ENCODE measurements at regions not wholly inside any gene's neighbourhood (a gene's known extent, or its start where the extent isn't known, plus 50 kb on each side); places are given as distances from the start of the nearest gene placed in this dataset.

DNA sequence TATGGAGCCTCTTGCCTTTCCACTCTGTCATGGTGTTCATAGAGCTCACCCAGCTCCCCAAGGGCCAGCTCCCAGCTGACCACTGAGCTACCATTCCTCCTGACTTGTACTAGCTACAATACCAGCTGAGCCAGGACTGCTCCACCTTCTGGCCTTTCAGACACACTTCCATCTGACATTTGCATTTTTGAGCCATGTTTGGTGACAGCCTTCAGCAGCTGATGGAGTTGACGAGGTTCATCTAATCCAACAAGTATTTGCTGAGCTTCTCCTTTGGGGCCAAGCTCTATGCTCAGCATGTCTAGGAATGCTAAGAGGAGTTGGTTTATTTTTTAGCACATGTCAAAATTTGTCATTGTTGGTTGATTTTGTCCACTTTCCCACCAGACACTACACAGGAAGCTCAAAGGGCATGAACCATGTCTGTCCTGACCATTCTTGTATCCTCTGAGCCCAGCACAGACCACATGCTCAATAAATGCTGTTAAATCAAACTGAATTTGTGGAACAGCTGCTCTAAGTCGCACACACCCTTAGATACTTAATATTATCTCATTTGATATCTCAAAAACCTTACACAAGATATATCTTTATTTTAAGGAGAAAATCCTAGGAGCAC lies 142.6 kb upstream of the PPARGC1A start:
- no peak for TF ChIP-seq GATA1 (IDR thresholded peaks at IDR 0.05; ENCODE audit: low read depth, low read length)
- TF ChIP-seq POLR2A (IDR thresholded peaks at IDR 0.05; ENCODE audit: low read length), result no peak
- DNase-seq, result peak in 1 of 2 experiments; percentile 0

DNA sequence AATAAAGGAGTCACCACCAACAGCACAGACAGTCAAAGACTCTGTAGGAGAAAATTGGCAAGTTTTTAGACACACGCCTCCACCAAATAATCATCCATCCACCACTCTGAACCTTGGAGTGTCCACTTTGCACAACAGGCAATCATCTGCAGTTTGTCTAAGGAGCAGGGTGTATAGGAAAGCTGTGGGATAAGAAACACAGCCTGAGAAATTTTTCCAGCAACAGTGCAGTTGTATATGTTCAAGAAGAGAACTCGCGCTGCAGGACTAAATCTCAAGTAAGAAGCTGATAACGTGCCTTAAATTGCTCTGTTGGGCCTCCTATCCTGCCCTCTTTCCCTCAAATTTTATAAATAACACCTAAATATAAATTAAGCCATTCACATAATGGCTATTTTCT lies 136.7 kb upstream of the PPARGC1A start:
- no peak for DNase-seq
- no peak for TF ChIP-seq GATA1 (IDR thresholded peaks at IDR 0.05; ENCODE audit: low read depth, low read length)
- TF ChIP-seq POLR2A (IDR thresholded peaks at IDR 0.05; ENCODE audit: low read length), result no peak

DNA sequence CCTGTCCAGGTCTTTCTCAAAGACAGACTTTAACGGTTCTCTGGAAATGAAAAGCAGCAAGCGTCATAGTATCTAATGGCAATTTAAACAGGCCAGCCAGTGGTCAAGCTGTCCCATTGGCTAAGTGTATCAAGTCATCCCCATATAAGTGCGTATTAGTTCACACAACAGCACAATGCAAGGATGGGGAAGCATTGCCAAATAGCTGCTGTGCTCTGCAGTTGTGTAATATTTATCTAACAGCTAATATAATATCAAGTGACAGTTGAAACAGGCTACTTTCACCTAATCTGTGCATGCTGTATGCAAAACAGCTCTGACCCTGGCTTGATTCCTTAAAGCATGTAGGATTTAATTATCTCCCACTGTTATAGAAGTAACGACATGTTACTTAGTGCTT lies 134.8 kb upstream of the PPARGC1A start:
- TF ChIP-seq GATA1 (IDR thresholded peaks at IDR 0.05; ENCODE audit: low read depth, low read length), result no peak
- TF ChIP-seq POLR2A (IDR thresholded peaks at IDR 0.05; ENCODE audit: low read length), result no peak
- DNase-seq, result no peak

DNA sequence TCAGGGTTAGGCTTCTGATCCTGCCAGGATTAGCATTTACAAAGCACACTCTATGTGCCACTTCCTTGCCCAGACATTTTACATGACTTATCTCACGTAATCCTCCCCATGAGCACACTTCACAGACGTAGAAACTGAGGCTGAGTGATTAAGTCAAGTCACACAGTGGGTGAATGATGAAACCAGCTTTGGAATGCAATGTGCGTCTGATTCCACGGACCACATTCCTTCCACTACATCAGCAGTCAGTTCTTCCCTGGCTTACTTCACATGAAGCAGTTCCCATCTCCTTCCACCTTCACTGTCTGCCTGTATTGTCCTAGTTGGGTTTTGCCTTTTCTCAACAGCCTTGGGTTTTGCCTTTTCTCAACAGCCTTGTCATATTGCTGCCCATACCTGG lies 134.3 kb upstream of the PPARGC1A start:
- TF ChIP-seq POLR2A (IDR thresholded peaks at IDR 0.05; ENCODE audit: low read length), result no peak
- TF ChIP-seq GATA1 (IDR thresholded peaks at IDR 0.05; ENCODE audit: low read depth, low read length), result no peak
- DNase-seq, result no peak

DNA sequence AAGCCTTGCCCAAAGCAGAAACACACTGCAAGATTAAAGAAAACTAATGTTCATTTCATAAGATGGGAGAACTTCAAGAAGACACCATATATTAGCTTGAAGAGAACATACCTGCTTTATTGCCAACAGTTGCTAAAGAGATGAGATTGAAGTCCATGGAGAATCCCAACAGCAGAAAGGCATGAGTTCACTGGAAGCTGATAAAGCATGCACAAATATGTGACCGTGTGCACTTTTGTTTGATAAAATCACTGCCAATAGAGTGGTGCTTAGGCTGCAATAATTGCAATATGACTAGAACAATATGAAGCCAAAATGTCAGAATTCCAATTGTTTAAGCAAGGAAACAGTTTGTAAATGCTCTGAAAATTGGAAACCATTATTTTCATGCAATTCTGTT lies 125.9 kb upstream of the PPARGC1A start:
- no peak for DNase-seq
- TF ChIP-seq POLR2A (IDR thresholded peaks at IDR 0.05; ENCODE audit: low read length) (no peak), GATA1 (IDR thresholded peaks at IDR 0.05; ENCODE audit: low read depth, low read length) (no peak)

DNA sequence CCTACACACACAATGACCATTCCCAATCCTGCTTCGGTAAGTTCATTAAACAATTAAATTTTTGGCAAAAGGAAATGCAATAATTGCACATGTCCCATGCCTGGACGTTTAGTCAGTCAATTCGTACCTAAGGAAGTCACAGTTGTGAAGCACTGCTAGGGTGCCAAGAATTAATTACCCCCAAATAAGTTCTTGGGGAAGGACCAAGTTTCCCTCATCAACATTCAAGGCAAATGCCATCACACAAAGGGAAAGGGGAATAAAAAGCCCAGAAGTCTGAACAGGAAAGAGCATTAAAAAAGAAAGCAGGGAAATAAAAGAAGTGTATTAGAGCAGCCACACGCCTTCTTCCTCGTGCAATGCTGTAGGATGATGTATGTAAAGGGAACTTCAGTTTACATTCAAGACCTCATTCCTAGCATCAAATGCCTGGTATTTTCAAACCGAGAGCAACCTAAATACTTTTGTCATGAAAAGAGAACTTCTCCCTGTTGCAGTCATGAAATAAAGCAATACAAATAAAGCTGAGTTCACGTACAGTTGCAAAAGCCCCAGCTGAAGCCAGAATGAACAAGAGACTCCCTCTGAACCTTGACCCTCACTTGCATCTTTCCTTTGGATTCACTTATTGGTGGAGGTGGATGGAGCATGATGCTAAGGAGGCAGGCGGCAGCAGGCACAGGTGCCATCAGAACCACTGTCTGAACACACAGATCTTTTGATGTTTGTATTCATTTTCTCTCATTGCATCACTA lies 124.0 kb upstream of the PPARGC1A start:
- no peak for DNase-seq
- TF ChIP-seq GATA1 (IDR thresholded peaks at IDR 0.05; ENCODE audit: low read depth, low read length) (no peak), POLR2A (IDR thresholded peaks at IDR 0.05; ENCODE audit: low read length) (no peak)

DNA sequence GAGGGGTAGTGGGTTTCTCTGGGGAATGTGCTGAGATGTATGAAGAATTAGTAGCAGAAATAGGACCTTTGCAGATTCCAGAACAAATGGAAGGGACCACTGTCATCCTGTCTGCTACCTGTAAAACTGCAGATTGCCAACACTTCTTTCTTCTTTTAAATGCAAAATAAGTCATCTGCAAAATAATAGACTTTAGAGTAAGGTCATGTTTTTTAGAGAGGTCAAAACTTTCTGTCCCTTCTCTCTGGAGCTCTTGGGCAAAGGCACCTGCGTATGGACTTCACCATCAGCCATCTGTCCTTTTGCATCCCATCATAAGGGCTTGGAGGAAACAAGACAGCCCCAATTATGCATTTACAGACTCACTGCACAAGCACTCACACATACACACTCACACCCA lies 121.1 kb upstream of the PPARGC1A start:
- TF ChIP-seq GATA1 (IDR thresholded peaks at IDR 0.05; ENCODE audit: low read depth, low read length) (no peak), POLR2A (IDR thresholded peaks at IDR 0.05; ENCODE audit: low read length) (no peak)

DNA sequence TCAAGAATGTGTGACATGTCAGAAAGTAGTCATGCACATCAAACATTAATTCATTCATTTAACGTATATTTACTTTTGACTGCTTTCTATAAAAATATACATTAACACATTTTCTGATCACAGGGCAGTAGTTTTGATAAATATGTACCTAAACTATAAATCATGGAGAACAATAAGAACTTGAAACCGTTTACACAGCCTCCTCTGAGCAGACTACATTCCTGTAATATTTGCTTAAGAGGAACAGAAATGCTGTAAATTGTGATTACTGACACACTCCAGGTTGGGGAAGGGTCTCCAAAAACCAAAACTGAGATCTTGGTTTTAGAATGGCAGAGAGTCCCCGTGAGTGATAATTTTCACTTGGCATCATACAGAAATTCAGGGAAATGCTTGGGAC lies 120.7 kb upstream of the PPARGC1A start:
- DNase-seq, result no peak
- TF ChIP-seq GATA1 (IDR thresholded peaks at IDR 0.05; ENCODE audit: low read depth, low read length), result no peak
- TF ChIP-seq POLR2A (IDR thresholded peaks at IDR 0.05; ENCODE audit: low read length), result no peak

More for the DNA sequence above, 121.1 kb upstream of the PPARGC1A start:
- no peak for DNase-seq

DNA sequence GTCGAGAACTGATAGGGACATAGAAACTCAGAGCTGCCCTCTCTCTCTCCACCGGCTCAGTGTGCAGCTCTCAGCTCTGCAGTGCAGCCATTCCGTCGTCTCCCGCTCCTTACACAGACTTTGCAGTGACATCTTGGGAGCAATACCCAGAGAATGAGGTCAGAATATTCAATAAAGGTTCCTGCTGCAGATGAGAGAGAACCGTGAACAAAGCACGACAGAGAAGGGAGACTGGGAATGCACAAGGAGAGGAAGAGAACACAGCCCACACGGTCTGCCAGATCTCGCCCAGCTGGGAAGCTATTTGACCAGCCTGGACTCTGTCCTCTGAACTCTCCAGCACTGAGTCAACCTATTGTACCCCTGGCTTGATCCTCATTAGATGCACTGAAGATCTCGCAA lies 118.0 kb upstream of the PPARGC1A start:
- no peak for DNase-seq
- no peak for TF ChIP-seq POLR2A (IDR thresholded peaks at IDR 0.05; ENCODE audit: low read length)
- TF ChIP-seq GATA1 (IDR thresholded peaks at IDR 0.05; ENCODE audit: low read depth, low read length), result no peak

DNA sequence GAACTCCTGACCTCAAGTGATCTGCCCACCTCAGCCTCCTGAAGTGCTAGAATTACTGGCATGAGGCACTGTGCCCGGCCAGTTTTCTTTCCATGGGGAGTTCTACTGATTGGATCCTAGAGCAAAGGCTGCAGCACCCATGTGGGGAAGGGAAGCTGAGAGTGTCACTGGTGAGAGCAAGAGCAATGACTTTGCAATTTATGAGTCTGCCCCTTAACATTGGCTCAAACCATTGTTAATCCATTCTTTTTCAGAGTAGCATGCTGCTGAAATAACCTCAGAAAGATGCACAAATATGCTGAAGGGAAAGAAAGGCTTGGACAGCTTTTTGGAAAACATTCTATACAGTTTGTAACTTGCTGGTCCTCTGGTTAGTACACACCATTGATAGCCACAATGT lies 116.4 kb upstream of the PPARGC1A start:
- TF ChIP-seq GATA1 (IDR thresholded peaks at IDR 0.05; ENCODE audit: low read depth, low read length), result no peak
- TF ChIP-seq POLR2A (IDR thresholded peaks at IDR 0.05; ENCODE audit: low read length), result no peak
- DNase-seq, result no peak

DNA sequence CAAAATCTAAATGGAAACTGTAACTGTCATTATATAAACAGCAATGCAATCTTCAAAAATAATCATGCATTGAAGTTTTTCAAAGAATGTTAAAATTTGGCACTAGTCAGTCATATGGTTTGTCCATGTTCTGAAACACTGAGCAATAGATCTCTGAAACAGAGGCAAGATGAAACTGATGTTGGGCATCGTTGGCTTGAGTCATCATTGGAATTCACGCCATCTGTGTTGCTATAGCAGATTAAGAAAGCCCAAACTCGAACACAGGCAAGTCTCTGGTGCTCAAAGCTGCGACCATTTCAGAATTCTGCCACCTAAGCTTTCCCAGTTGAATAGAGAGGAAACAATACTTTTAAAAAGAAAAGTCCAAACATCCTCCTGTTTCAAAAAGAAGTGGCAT lies 114.1 kb upstream of the PPARGC1A start:
- DNase-seq, result no peak
- no peak for TF ChIP-seq POLR2A (IDR thresholded peaks at IDR 0.05; ENCODE audit: low read length)
- no peak for TF ChIP-seq GATA1 (IDR thresholded peaks at IDR 0.05; ENCODE audit: low read depth, low read length)

DNA sequence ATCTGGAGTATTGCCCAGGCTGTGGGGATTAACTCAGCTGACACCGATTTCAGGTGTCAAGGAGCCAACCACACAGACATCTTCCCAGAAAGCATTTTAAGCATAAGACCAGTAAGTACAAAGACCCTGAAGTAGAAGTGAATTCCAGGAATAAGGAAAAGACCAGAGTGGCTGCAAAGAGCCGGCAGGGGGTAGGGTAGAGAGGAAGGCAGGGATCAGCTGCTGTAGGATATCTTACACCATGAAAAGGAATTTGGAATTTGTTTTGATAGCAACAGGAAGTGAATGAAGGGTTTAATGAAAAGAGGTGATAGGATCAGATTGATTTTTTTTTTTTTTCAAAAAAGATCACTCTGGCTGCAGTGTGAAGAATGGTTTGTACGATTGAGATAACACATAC lies 113.6 kb upstream of the PPARGC1A start:
- no peak for DNase-seq
- TF ChIP-seq POLR2A (IDR thresholded peaks at IDR 0.05; ENCODE audit: low read length) (no peak), GATA1 (IDR thresholded peaks at IDR 0.05; ENCODE audit: low read depth, low read length) (no peak)

DNA sequence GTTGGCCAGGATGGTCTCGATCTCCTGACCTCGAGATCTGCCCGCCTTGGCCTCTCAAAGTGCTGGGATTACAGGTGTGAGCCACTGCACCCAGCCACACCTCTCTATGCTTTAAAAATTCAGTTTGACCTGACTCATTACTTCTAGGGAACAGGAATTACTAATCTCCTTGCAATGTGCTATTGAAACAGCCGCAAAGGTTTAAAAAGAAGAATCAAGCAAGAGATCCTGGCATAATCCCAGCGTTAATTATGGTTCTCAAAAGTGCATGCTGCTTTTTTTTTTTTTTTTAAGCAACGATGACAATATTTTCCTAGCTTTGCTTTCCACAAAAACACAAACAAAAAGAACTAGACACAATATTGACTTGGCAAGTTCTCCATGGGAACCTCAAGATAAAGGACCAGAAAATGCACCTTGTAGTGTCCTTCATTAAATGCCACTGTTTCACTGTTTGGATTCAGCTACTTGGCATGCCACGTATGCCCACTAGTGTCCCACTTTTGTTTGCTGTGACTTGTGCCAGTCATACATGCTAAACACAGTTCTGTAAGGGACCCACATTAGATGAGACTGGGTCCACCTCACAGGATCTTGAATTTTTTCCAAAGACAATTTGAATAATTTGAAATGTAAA lies 112.6 kb upstream of the PPARGC1A start:
- no peak for DNase-seq
- no peak for TF ChIP-seq GATA1 (IDR thresholded peaks at IDR 0.05; ENCODE audit: low read depth, low read length)
- TF ChIP-seq POLR2A (IDR thresholded peaks at IDR 0.05; ENCODE audit: low read length), result no peak

DNA sequence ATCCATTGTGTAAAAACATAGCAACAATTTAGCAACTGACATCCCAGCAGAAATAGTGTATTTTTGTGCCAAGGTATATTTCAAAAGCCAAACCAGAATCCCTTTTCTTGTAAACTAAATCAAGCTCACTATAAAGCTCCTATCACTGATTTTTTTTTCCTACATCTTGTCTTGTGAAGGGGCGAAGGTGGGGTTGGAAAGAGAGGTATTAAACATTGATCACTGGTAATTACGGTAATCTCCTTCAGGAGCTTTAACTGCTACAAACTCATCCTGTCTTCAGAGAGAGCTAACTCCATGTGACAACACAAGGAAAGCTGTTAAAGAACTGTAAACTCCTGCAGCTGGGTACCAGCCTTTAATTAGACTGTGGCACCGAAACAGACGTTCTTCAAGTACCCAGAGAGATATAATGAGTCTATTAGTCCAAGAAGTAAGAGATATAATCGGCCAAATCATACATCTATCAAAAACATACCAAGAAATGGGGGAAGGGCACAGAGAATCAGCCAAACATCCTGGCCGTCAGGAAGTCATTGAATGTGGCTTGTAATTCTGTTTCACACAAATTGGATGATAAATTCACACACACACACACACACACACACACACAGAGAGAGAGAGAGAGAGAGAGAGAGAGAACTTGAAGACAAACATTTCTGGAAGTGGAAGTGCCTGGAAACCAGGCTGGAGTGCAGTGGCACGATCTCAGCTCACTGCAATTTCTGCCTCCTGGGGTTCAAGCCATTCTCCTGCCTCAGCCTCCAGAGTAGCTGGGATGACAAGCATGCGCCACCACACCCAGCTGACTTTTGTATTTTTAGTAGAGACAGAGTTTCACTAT lies 111.9 kb upstream of the PPARGC1A start:
- no peak for DNase-seq
- TF ChIP-seq POLR2A (IDR thresholded peaks at IDR 0.05; ENCODE audit: low read length) (no peak), GATA1 (IDR thresholded peaks at IDR 0.05; ENCODE audit: low read depth, low read length) (no peak)
